Neuronal stem cell (in vitro differentiated cells): ENCODE measurements at regions not wholly inside any gene's neighbourhood (a gene's known extent, or its start where the extent isn't known, plus 50 kb on each side); places are given as distances from the start of the nearest gene placed in this dataset.

ENCODE experiments used
- DNase-seq: peaks from one replicate; pipeline ENCODE4 v3.0.0-alpha.2; 2013; ENCODE audit warnings: low spot score
- H2AFZ ChIP-seq: one replicate; pipeline ENCODE4 v1.6.1; 2013; ENCODE audit warnings: mild to moderate bottlenecking, low read length, inconsistent platforms
- H2AK5ac ChIP-seq: 2 replicates; pipeline ENCODE4 v1.6.1; 2013; ENCODE audit warnings: low read depth, mild to moderate bottlenecking, inconsistent platforms, low read length, moderate library complexity, mixed read lengths
- H2BK120ac ChIP-seq: 2 replicates; pipeline ENCODE4 v1.6.1; 2013; ENCODE audit warnings: low read depth, mild to moderate bottlenecking, inconsistent platforms, low read length, moderate library complexity, mixed read lengths
- H2BK12ac ChIP-seq: one replicate; pipeline ENCODE4 v1.6.1; 2013; ENCODE audit warnings: low read length, inconsistent platforms
- H2BK15ac ChIP-seq: 2 replicates; pipeline ENCODE4 v1.6.1; 2013; ENCODE audit warnings: mild to moderate bottlenecking, low read length, inconsistent platforms, mixed read lengths
- H2BK5ac ChIP-seq: one replicate; pipeline ENCODE4 v1.6.1; 2013; ENCODE audit warnings: inconsistent platforms, mild to moderate bottlenecking, low read length, moderate library complexity
- H3K14ac ChIP-seq: one replicate; pipeline ENCODE4 v1.6.1; 2013; ENCODE audit warnings: low read length, inconsistent platforms
- H3K18ac ChIP-seq: 2 replicates; pipeline ENCODE4 v1.6.1; 2013; ENCODE audit warnings: low read length, inconsistent platforms
- H3K23ac ChIP-seq: 2 replicates; pipeline ENCODE4 v1.6.1; 2013; ENCODE audit warnings: low read depth, mild to moderate bottlenecking, mixed read lengths, low read length, inconsistent platforms; ENCODE audit not compliant: poor library complexity
- H3K27ac ChIP-seq: replicated peaks from 3 replicates; pipeline ENCODE4 v1.5.1; 2013; ENCODE audit warnings: low read length, inconsistent platforms
- H3K27me3 ChIP-seq, 3 experiments: 2 replicates each; pipeline ENCODE4 v1.6.1; 2013; ENCODE audit warnings: low read length in 3 of 3, mild to moderate bottlenecking in 2 of 3, inconsistent platforms in 1 of 3, low read depth in 1 of 3, mixed read lengths in 1 of 3, moderate library complexity in 1 of 3; ENCODE audit not compliant: control insufficient read depth in 3 of 3, insufficient read depth in 3 of 3
- H3K36me3 ChIP-seq, 2 donors: replicated peaks in 1 of 2; 2 replicates each; pipeline ENCODE4 v1.6.1; 2013; ENCODE audit warnings: low read length in 2 of 2; ENCODE audit not compliant: control insufficient read depth in 2 of 2, insufficient read depth in 2 of 2
- H3K4ac ChIP-seq: 2 replicates; pipeline ENCODE4 v1.6.1; 2013; ENCODE audit warnings: inconsistent platforms, mild to moderate bottlenecking, low read length, moderate library complexity
- H3K4me1 ChIP-seq, 2 donors: 1 replicate in 1 of 2; 2 replicates in 1 of 2; pipeline ENCODE4 v1.6.1; 2013; ENCODE audit warnings: low read length in 2 of 2, low read depth in 1 of 2; ENCODE audit not compliant: control insufficient read depth in 2 of 2, insufficient read depth in 1 of 2
- H3K4me2 ChIP-seq: one replicate; pipeline ENCODE4 v1.6.1; 2013; ENCODE audit warnings: mild to moderate bottlenecking, low read length, inconsistent platforms; ENCODE audit not compliant: insufficient read depth, poor library complexity, severe bottlenecking
- H3K4me3 ChIP-seq, 2 donors: 2 replicates each; pipeline ENCODE4 v1.5.1; 2013; ENCODE audit warnings: low read length in 2 of 2, mild to moderate bottlenecking in 2 of 2, inconsistent platforms in 1 of 2, moderate library complexity in 1 of 2
- H3K79me1 ChIP-seq: one replicate; pipeline ENCODE4 v1.6.1; 2013; ENCODE audit warnings: low read depth, mild to moderate bottlenecking, inconsistent platforms, low read length, moderate library complexity
- H3K9ac ChIP-seq: one replicate; pipeline ENCODE4 v1.6.1; 2013; ENCODE audit warnings: mild to moderate bottlenecking, low read depth, low read length, inconsistent platforms; ENCODE audit not compliant: poor library complexity
- H3K9me3 ChIP-seq, 2 donors: replicated peaks in 1 of 2; 2 replicates each; pipeline versions ENCODE3 to v1.6.1; 2013; ENCODE audit warnings: low read length in 2 of 2, mild to moderate bottlenecking in 2 of 2, inconsistent platforms in 1 of 2, low read depth in 1 of 2, mixed read lengths in 1 of 2, moderate library complexity in 1 of 2; ENCODE audit not compliant: control insufficient read depth in 2 of 2, insufficient read depth in 1 of 2
- H4K8ac ChIP-seq: one replicate; pipeline ENCODE4 v1.6.1; 2013; ENCODE audit warnings: low read depth, mild to moderate bottlenecking, inconsistent platforms, low read length, moderate library complexity
- H4K91ac ChIP-seq: one replicate; pipeline ENCODE4 v1.6.1; 2013; ENCODE audit warnings: low read length, low read depth, mild to moderate bottlenecking, inconsistent platforms; ENCODE audit not compliant: poor library complexity
- WGBS, 2 donors: extraction: QIAGEN DNeasy Blood & Tissue Kit; methylation state at CpG; one replicate each; pipeline ENCODE4 v1.1.7; 2013; ENCODE audit warnings: missing lambda C conversion rate in 2 of 2, mixed read lengths in 1 of 2; ENCODE audit not compliant: insufficient read length in 2 of 2, insufficient replicate concordance in 1 of 2; ENCODE audit errors: extremely low coverage in 2 of 2; 5-methylcytosine and 5-hydroxymethylcytosine counted together

GRCh38 chr4:187786190-187786589, 209.4 kb upstream of the ZFP42 start:
- no peak overlapping the region for H2AK5ac ChIP-seq
- no peak overlapping the region for H3K4me2 ChIP-seq
- no peak overlapping the region for H3K18ac ChIP-seq
- no peak overlapping the region for H2BK15ac ChIP-seq
- H3K14ac ChIP-seq = no peak overlapping the region
- H4K91ac ChIP-seq = no peak overlapping the region
- no peak overlapping the region for H3K23ac ChIP-seq
- no peak overlapping the region for H3K9ac ChIP-seq
- H4K8ac ChIP-seq = no peak overlapping the region
- no peaks in the 10 kb centered on the region for H3K36me3 ChIP-seq
- H2BK5ac ChIP-seq = no peak overlapping the region
- no peak overlapping the region for H3K4me3 ChIP-seq
- H3K4me1 ChIP-seq = no peaks in the 10 kb centered on the region
- H3K27me3 ChIP-seq = no peaks in the 10 kb centered on the region
- H2BK12ac ChIP-seq = no peak overlapping the region
- H3K9me3 ChIP-seq = no peaks in the 10 kb centered on the region
- H3K4ac ChIP-seq = no peak overlapping the region
- H3K79me1 ChIP-seq = no peaks in the 10 kb centered on the region
- no peak overlapping the region for H2AFZ ChIP-seq
- DNase-seq = no peak
- H2BK120ac ChIP-seq = no peak overlapping the region
- H3K27ac ChIP-seq = no peak overlapping the region

DNA sequence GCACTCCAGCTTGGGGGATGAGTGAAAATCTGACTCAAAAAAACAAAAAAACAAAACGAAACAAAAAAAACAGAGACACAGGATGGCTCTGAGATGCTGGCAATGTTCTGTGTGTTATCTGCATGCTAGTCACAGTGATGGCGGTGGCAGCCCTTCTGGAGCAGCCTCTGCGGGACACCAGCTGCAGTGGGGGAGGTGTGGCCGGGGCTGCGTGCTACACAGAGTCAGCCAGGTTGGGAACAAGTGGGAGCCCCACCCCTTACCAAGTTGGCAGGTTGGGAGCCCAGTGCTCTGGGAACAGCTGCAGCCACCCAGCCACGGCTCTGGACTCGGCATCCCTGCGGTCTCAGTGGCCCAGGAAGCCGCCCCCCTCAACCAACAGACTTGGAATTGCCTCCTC, 206.5 kb upstream of the ZFP42 start:
- Histone ChIP-seq H4K8ac (no peak overlapping the region), H3K23ac (no peak overlapping the region), H3K4me3 (no peak overlapping the region), H3K18ac (peak overlapping the region; percentile 59), H2BK120ac (peak overlapping the region; percentile 61), H3K4me1 (no peaks in the 10 kb centered on the region), H3K79me1 (no peaks in the 10 kb centered on the region), H2BK12ac (no peak overlapping the region), H3K4ac (no peak overlapping the region), H4K91ac (no peak overlapping the region), H3K14ac (peak overlapping the region; percentile 56), H3K4me2 (no peak overlapping the region), H3K9ac (no peak overlapping the region), H2BK15ac (no peak overlapping the region), H3K36me3 (no peaks in the 10 kb centered on the region), H2AK5ac (peak overlapping the region; percentile 81), H3K27ac (no peak overlapping the region), H3K27me3 (no peaks in the 10 kb centered on the region), H3K9me3 (no peaks in the 10 kb centered on the region), H2AFZ (no peak overlapping the region), H2BK5ac (no peak overlapping the region)
- DNase-seq = no peak
- no CpG with 5 or more reads among the region's 9 CpGs for WGBS, 2 donors

DNA sequence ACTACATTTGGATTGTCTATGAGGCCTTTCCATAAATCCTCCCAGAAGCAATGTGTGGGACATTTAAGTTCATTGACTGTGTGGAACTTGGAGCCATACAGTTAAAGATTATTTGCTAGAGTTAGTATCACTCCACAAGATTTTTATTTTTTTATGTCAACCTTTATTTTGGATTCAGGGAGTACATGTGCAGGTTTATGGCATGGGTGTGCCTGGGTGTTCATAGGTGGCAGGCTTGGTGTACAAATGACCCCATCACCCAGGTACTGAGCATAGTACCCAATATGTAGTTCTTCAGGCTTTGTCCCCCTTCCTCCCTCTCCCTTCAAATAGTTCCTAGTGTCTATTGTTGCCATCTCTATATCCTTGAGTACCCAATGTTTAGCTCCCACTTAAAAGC, 199.8 kb upstream of the ZFP42 start:
- no peak overlapping the region for H4K8ac ChIP-seq
- no peaks in the 10 kb centered on the region for H3K36me3 ChIP-seq
- no peak for DNase-seq
- H3K4me3 ChIP-seq = no peak overlapping the region
- H3K4me2 ChIP-seq = no peak overlapping the region
- H3K14ac ChIP-seq = no peak overlapping the region
- no peak overlapping the region for H4K91ac ChIP-seq
- no peak overlapping the region for H2BK120ac ChIP-seq
- H2AK5ac ChIP-seq = no peak overlapping the region
- no peak overlapping the region for H3K4ac ChIP-seq
- no peaks in the 10 kb centered on the region for H3K9me3 ChIP-seq
- no peaks in the 10 kb centered on the region for H3K4me1 ChIP-seq
- H3K79me1 ChIP-seq = no peaks in the 10 kb centered on the region
- H3K27me3 ChIP-seq = no peaks in the 10 kb centered on the region
- H2BK12ac ChIP-seq = no peak overlapping the region
- H2BK15ac ChIP-seq = no peak overlapping the region
- H2AFZ ChIP-seq = no peak overlapping the region
- no peak overlapping the region for H3K27ac ChIP-seq
- no peak overlapping the region for H3K23ac ChIP-seq
- no peak overlapping the region for H3K18ac ChIP-seq
- H3K9ac ChIP-seq = no peak overlapping the region
- H2BK5ac ChIP-seq = no peak overlapping the region

DNA sequence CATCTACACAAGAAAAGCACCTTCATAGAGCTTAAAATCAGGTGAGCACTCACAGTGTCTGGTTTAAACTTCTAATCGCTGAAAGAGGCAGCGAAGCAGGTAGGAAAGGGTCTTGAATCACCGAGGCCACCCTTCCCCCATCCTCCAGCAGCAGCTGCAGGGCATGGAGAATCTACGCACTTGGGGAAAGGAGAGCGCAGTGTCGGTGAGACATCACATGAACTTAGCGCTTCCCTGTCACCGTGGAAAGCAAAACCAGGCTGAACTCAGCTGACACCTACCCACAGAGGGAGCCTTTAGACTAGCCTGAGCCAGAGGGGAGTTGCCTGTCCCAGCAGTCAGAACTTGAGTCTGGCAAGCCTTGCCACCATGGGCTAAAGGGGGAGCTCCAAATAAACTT, 197.2 kb upstream of the ZFP42 start:
- Histone ChIP-seq H3K4me2 (no peak overlapping the region), H4K91ac (no peak overlapping the region), H3K9me3 (no peaks in the 10 kb centered on the region), H3K36me3 (no peaks in the 10 kb centered on the region), H3K23ac (no peak overlapping the region), H2BK15ac (no peak overlapping the region), H2BK5ac (no peak overlapping the region), H3K79me1 (no peaks in the 10 kb centered on the region), H3K4me3 (peak overlapping the region in 1 of 2 donors; percentile 19), H3K27me3 (no peaks in the 10 kb centered on the region), H2AK5ac (no peak overlapping the region), H3K9ac (no peak overlapping the region), H3K4ac (no peak overlapping the region), H3K27ac (no peak overlapping the region), H3K14ac (no peak overlapping the region), H2BK120ac (no peak overlapping the region), H4K8ac (no peak overlapping the region), H2BK12ac (no peak overlapping the region), H3K4me1 (no peaks in the 10 kb centered on the region), H3K18ac (peak overlapping the region; percentile 11), H2AFZ (no peak overlapping the region)
- no CpG with 5 or more reads among the region's 8 CpGs for WGBS, 2 donors
- no peak for DNase-seq
